ENCODE measurements at regions not wholly inside any gene's neighbourhood (a gene's known extent, or its start where the extent isn't known, plus 50 kb on each side); places are given as distances from the start of the nearest gene placed in this dataset.

- WGBS (ENCODE audit: insufficient coverage) = 57% methylated on average over 1 of the region's 1 CpG
These were observed 57.7 kb downstream of the SOX3 start for GRCh38 chrX:140447150-140447549.

GRCh38 chrX:140440876-140441275 lies 64.0 kb downstream of the SOX3 start:
- no peak for ATAC-seq
- Mint-ChIP-seq H3K4me1 (no peaks in the 10 kb centered on the region), H3K36me3 (no peaks in the 10 kb centered on the region), H3K9me3 (peaks cover 2% of the 10 kb centered on the region in 2 donors), H3K4me3 (no peak overlapping the region), H3K27ac (no peak overlapping the region), H3K27me3 (ENCODE audit: low read depth in 2 of 2) (no peaks in the 10 kb centered on the region)
- Histone ChIP-seq H3K4me3 (ENCODE audit: low read length) (no peak overlapping the region), H3K27me3 (ENCODE audit: control insufficient read depth, insufficient read depth, low read length) (no peaks in the 10 kb centered on the region), H3K27ac (ENCODE audit: low read length) (no peak overlapping the region), H3K4me1 (ENCODE audit: control insufficient read depth, insufficient read depth, low read length) (no peaks in the 10 kb centered on the region), H3K9me3 (ENCODE audit: control insufficient read depth, insufficient read depth, low read length) (no peaks in the 10 kb centered on the region), H3K36me3 (ENCODE audit: control insufficient read depth, insufficient read depth, low read length) (no peaks in the 10 kb centered on the region)
- WGBS (ENCODE audit: insufficient coverage) = 48% methylated on average over 6 of the region's 8 CpGs
- no peak for DNase-seq
- TF ChIP-seq, protein P1, sequence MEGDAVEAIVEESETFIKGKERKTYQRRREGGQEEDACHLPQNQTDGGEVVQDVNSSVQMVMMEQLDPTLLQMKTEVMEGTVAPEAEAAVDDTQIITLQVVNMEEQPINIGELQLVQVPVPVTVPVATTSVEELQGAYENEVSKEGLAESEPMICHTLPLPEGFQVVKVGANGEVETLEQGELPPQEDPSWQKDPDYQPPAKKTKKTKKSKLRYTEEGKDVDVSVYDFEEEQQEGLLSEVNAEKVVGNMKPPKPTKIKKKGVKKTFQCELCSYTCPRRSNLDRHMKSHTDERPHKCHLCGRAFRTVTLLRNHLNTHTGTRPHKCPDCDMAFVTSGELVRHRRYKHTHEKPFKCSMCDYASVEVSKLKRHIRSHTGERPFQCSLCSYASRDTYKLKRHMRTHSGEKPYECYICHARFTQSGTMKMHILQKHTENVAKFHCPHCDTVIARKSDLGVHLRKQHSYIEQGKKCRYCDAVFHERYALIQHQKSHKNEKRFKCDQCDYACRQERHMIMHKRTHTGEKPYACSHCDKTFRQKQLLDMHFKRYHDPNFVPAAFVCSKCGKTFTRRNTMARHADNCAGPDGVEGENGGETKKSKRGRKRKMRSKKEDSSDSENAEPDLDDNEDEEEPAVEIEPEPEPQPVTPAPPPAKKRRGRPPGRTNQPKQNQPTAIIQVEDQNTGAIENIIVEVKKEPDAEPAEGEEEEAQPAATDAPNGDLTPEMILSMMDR (IDR thresholded peaks at IDR 0.05) = no peak
- intact Hi-C loops (cut with micrococcal nuclease) = no loop called here

More at GRCh38 chrX:140447150-140447549, 57.7 kb downstream of the SOX3 start:
- TF ChIP-seq, protein P1 (IDR thresholded peaks at IDR 0.05) = no peak
- no peaks in the 10 kb centered on the region for H3K4me1 ChIP-seq (ENCODE audit: control insufficient read depth, insufficient read depth, low read length)
- H3K9me3 ChIP-seq (ENCODE audit: control insufficient read depth, insufficient read depth, low read length) = no peaks in the 10 kb centered on the region
- ATAC-seq (no peak), DNase-seq (no peak)
- H3K27ac Mint-ChIP-seq = no peak overlapping the region
- no peaks in the 10 kb centered on the region for H3K27me3 ChIP-seq (ENCODE audit: control insufficient read depth, insufficient read depth, low read length)
- no peaks in the 10 kb centered on the region for H3K4me1 Mint-ChIP-seq
- H3K36me3 Mint-ChIP-seq = no peaks in the 10 kb centered on the region
- H3K4me3 Mint-ChIP-seq = no peak overlapping the region
- H3K36me3 ChIP-seq (ENCODE audit: control insufficient read depth, insufficient read depth, low read length) = no peaks in the 10 kb centered on the region
- H3K27ac ChIP-seq (ENCODE audit: low read length) = no peak overlapping the region
- intact Hi-C loops (cut with micrococcal nuclease) = no loop called here
- no peaks in the 10 kb centered on the region for H3K27me3 Mint-ChIP-seq (ENCODE audit: low read depth in 2 of 2)
- peaks cover 2 to 3% of the 10 kb centered on the region in 2 donors for H3K9me3 Mint-ChIP-seq
- no peak overlapping the region for H3K4me3 ChIP-seq (ENCODE audit: low read length)

DNA sequence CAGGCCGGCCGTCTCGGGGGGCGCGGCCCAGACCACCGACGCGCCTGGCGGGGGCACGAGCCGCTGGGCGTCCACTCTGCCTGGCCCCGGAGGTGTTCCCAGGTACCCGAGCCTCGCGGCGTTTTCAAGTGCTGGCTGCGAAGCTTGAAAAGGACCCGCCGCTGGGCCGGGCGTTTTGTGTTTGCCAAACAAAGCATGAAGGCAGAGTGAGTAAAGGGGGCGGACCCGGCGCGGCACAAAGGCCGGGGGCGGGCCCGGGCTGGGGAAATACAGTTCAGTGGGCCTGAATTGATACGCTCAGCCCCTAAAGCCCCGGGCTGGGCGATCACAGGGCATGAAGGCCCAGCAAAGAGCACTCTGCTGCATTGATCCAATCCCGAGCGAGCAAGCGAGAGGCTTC lies 65.4 kb downstream of the SOX3 start:
- H3K36me3 Mint-ChIP-seq = no peaks in the 10 kb centered on the region
- peaks cover 2% of the 10 kb centered on the region in 2 donors for H3K9me3 Mint-ChIP-seq
- H3K4me1 Mint-ChIP-seq = no peaks in the 10 kb centered on the region
- no peak overlapping the region for H3K4me3 Mint-ChIP-seq
- TF ChIP-seq, protein P1 (IDR thresholded peaks at IDR 0.05) = no peak
- intact Hi-C loops (cut with micrococcal nuclease) = no loop called here
- no peak overlapping the region for H3K4me3 ChIP-seq (ENCODE audit: low read length)
- H3K27ac ChIP-seq (ENCODE audit: low read length) = no peak overlapping the region
- H3K4me1 ChIP-seq (ENCODE audit: control insufficient read depth, insufficient read depth, low read length) = no peaks in the 10 kb centered on the region
- WGBS (ENCODE audit: insufficient coverage) = 5% methylated on average over 35 of the region's 35 CpGs
- H3K27me3 ChIP-seq (ENCODE audit: control insufficient read depth, insufficient read depth, low read length) = no peaks in the 10 kb centered on the region
- DNase-seq (no peak), ATAC-seq (no peak)
- no peaks in the 10 kb centered on the region for H3K9me3 ChIP-seq (ENCODE audit: control insufficient read depth, insufficient read depth, low read length)
- no peak overlapping the region for H3K27ac Mint-ChIP-seq
- no peaks in the 10 kb centered on the region for H3K36me3 ChIP-seq (ENCODE audit: control insufficient read depth, insufficient read depth, low read length)
- no peaks in the 10 kb centered on the region for H3K27me3 Mint-ChIP-seq (ENCODE audit: low read depth in 2 of 2)

- TF ChIP-seq, protein P1 (IDR thresholded peaks at IDR 0.05) = no peak
These were observed 70.5 kb downstream of the SOX3 start for GRCh38 chrX:140434347-140434746.

More at GRCh38 chrX:140434347-140434746, 70.5 kb downstream of the SOX3 start:
- H3K9me3 Mint-ChIP-seq = no peaks in the 10 kb centered on the region
- no peak overlapping the region for H3K4me3 ChIP-seq (ENCODE audit: low read length)
- H3K9me3 ChIP-seq (ENCODE audit: control insufficient read depth, insufficient read depth, low read length) = no peaks in the 10 kb centered on the region
- H3K4me3 Mint-ChIP-seq = no peak overlapping the region
- no peaks in the 10 kb centered on the region for H3K36me3 ChIP-seq (ENCODE audit: control insufficient read depth, insufficient read depth, low read length)
- H3K27me3 Mint-ChIP-seq (ENCODE audit: low read depth in 2 of 2) = no peaks in the 10 kb centered on the region
- H3K27ac Mint-ChIP-seq = no peak overlapping the region
- H3K4me1 Mint-ChIP-seq = no peaks in the 10 kb centered on the region
- no peaks in the 10 kb centered on the region for H3K27me3 ChIP-seq (ENCODE audit: control insufficient read depth, insufficient read depth, low read length)
- H3K36me3 Mint-ChIP-seq = no peaks in the 10 kb centered on the region
- no peak overlapping the region for H3K27ac ChIP-seq (ENCODE audit: low read length)
- ATAC-seq (no peak), DNase-seq (no peak)
- intact Hi-C loops (cut with micrococcal nuclease) = no loop called here
- WGBS (ENCODE audit: insufficient coverage) = 23% methylated on average over 2 of the region's 2 CpGs
- no peaks in the 10 kb centered on the region for H3K4me1 ChIP-seq (ENCODE audit: control insufficient read depth, insufficient read depth, low read length)
